GM08714 (cell line): ENCODE measurements at regions not wholly inside any gene's neighbourhood (a gene's known extent, or its start where the extent isn't known, plus 50 kb on each side); places are given as distances from the start of the nearest gene placed in this dataset.

Experiments
- H3K4me3 ChIP-seq: fragments of 200-500 bp; sonication (Bioruptor generic); 2 replicates; pipeline ENCODE4 v1.5.1; 2014; ENCODE audit warnings: mild to moderate bottlenecking, low read length, inconsistent platforms
- ZNF274 ChIP-seq: IDR thresholded peaks from 2 replicates; pipeline ENCODE4 v1.6.1; 2012; ENCODE audit warnings: mild to moderate bottlenecking, low read depth, low read length

GRCh38 chr6:43940071-43940392 is 170.0 kb downstream of the VEGFA start:
- TF ChIP-seq ZNF274 = no peak
- no peak overlapping the region for H3K4me3 ChIP-seq

GRCh38 chr6:43939281-43940070 is 169.5 kb downstream of the VEGFA start:
- TF ChIP-seq ZNF274 = no peak
- H3K4me3 ChIP-seq = no peak overlapping the region

- no peak for TF ChIP-seq ZNF274
- no peak overlapping the region for H3K4me3 ChIP-seq
Measured at GRCh38 chr6:43938178-43939105, 168.4 kb downstream of the VEGFA start.

GRCh38 chr6:43937236-43938177 is 167.5 kb downstream of the VEGFA start:
- no peak for TF ChIP-seq ZNF274
- no peak overlapping the region for H3K4me3 ChIP-seq

GRCh38 chr6:43936476-43936875 is 166.5 kb downstream of the VEGFA start:
- no peak for TF ChIP-seq ZNF274

GRCh38 chr6:43935921-43936439 is 166.0 kb downstream of the VEGFA start:
- TF ChIP-seq ZNF274 = no peak
- no peak overlapping the region for H3K4me3 ChIP-seq

More at GRCh38 chr6:43936476-43936875, 166.5 kb downstream of the VEGFA start:
- H3K4me3 ChIP-seq = no peak overlapping the region

GRCh38 chr6:43934803-43935602 is 165.0 kb downstream of the VEGFA start:
- TF ChIP-seq ZNF274 = no peak
- no peak overlapping the region for H3K4me3 ChIP-seq

- H3K4me3 ChIP-seq = no peak overlapping the region
- no peak for TF ChIP-seq ZNF274
Measured at GRCh38 chr6:43934183-43934802, 164.3 kb downstream of the VEGFA start.

- H3K4me3 ChIP-seq = no peak overlapping the region
- no peak for TF ChIP-seq ZNF274
Measured at GRCh38 chr6:43933148-43933885, 163.3 kb downstream of the VEGFA start.

GRCh38 chr6:43932259-43933147 is 162.5 kb downstream of the VEGFA start:
- no peak for TF ChIP-seq ZNF274
- no peak overlapping the region for H3K4me3 ChIP-seq

GRCh38 chr6:43931201-43931600 is 161.2 kb downstream of the VEGFA start:
- no peak overlapping the region for H3K4me3 ChIP-seq
- TF ChIP-seq ZNF274 = no peak
